ENCODE measurements at regions not wholly inside any gene's neighbourhood (a gene's known extent, or its start where the extent isn't known, plus 50 kb on each side); places are given as distances from the start of the nearest gene placed in this dataset.

- no peaks in the 10 kb centered on the region for H3K4me1 ChIP-seq (ENCODE audit: control insufficient read depth in 4 of 4, insufficient read depth in 4 of 4, low read length in 3 of 4)
- peaks cover 0 to 8% (median 2%) of the 10 kb centered on the region in 4 donors for H3K9me3 ChIP-seq (ENCODE audit: control insufficient read depth in 4 of 4, low read length in 3 of 4)
- no peak for TF ChIP-seq SP1 (IDR thresholded peaks at IDR 0.05)
- TF ChIP-seq GABPA (IDR thresholded peaks at IDR 0.05 in 1 of 2, conservative IDR thresholded peaks at IDR 0.05 in 1 of 2), result no peak
- no peak for TF ChIP-seq RAD21 (IDR thresholded peaks at IDR 0.05)
- no peak for TF ChIP-seq EGR1 (IDR thresholded peaks at IDR 0.05; ENCODE audit: low read depth in 2 of 2)
- TF ChIP-seq RXRA (IDR thresholded peaks at IDR 0.05), result no peak
- no peak for TF ChIP-seq HNF4A (conservative IDR thresholded peaks at IDR 0.05)
- no peak for TF ChIP-seq ATF3 (IDR thresholded peaks at IDR 0.05)
- no peak for TF ChIP-seq CTCF (IDR thresholded peaks at IDR 0.05; ENCODE audit: low read depth, low read length, missing input control)
- no peaks in the 10 kb centered on the region for H3K36me3 ChIP-seq (ENCODE audit: control insufficient read depth in 4 of 4, insufficient read depth in 3 of 4, low read depth in 1 of 4, low read length in 3 of 4)
- H3K27ac ChIP-seq (ENCODE audit: low read depth in 1 of 2, low read length in 2 of 2), result no peak overlapping the region
- no peak overlapping the region for H3K4me3 ChIP-seq (ENCODE audit: low read depth in 1 of 3, low read length in 3 of 3)
- 85% methylated on average over 4 of the region's 4 CpGs for WGBS
- H3K9ac ChIP-seq (ENCODE audit: low read depth in 1 of 2, low read length in 2 of 2), result no peak overlapping the region
- peaks cover 0 to 4% (median 0%) of the 10 kb centered on the region in 4 donors for H3K27me3 ChIP-seq (ENCODE audit: control insufficient read depth in 4 of 4, insufficient read depth in 4 of 4, low read length in 3 of 4)
- no peak for DNase-seq (ENCODE audit: low spot score)
Observed at GRCh38 chr17:5958850-5959249, 111.3 kb upstream of the WSCD1 start.

DNA sequence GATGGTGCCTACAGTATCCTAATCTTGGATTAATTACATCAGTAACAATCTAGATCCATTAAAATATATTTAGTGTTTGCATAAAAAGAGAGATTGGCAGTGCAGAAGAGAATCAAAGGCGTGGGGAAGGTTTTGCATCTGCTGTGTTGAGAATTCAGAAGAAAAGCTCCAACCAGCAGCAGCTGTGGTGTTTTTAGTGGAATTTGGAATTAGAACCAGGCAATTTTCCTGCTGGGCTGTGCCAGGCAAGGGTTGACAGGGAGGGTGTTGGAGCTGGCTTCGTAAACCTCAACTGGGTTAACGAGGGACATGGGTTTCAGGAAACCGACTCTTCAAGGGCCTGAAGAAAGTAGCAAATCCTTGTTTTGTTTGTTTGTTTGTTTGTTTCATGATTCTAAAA is 107.8 kb upstream of the WSCD1 start:
- WGBS, result 82% methylated on average over 4 of the region's 4 CpGs
- no peak overlapping the region for H3K4me3 ChIP-seq (ENCODE audit: low read depth in 1 of 3, low read length in 3 of 3)
- no peak overlapping the region for H3K27ac ChIP-seq (ENCODE audit: low read depth in 1 of 2, low read length in 2 of 2)
- H3K9me3 ChIP-seq (ENCODE audit: control insufficient read depth in 4 of 4, low read length in 3 of 4), result peaks cover 0 to 3% (median 0%) of the 10 kb centered on the region in 4 donors
- H3K36me3 ChIP-seq (ENCODE audit: control insufficient read depth in 4 of 4, insufficient read depth in 3 of 4, low read depth in 1 of 4, low read length in 3 of 4), result no peaks in the 10 kb centered on the region
- no peaks in the 10 kb centered on the region for H3K4me1 ChIP-seq (ENCODE audit: control insufficient read depth in 4 of 4, insufficient read depth in 4 of 4, low read length in 3 of 4)
- no peak for TF ChIP-seq HNF4A (conservative IDR thresholded peaks at IDR 0.05)
- no peak for TF ChIP-seq FOXA2 (IDR thresholded peaks at IDR 0.05)
- TF ChIP-seq SP1 (IDR thresholded peaks at IDR 0.05), result no peak
- no peak for TF ChIP-seq ATF3 (IDR thresholded peaks at IDR 0.05)
- no peak for TF ChIP-seq JUND (IDR thresholded peaks at IDR 0.05)
- no peak for TF ChIP-seq YY1 (IDR thresholded peaks at IDR 0.05)
- TF ChIP-seq EGR1 (IDR thresholded peaks at IDR 0.05; ENCODE audit: low read depth in 2 of 2), result no peak
- TF ChIP-seq MAX (IDR thresholded peaks at IDR 0.05), result no peak
- no peak for TF ChIP-seq GABPA (IDR thresholded peaks at IDR 0.05 in 1 of 2, conservative IDR thresholded peaks at IDR 0.05 in 1 of 2)
- no peak for TF ChIP-seq TAF1 (conservative IDR thresholded peaks at IDR 0.05)
- no peak for TF ChIP-seq NR2F2 (IDR thresholded peaks at IDR 0.05)
- no peak for TF ChIP-seq RXRA (IDR thresholded peaks at IDR 0.05)
- TF ChIP-seq RAD21 (IDR thresholded peaks at IDR 0.05), result no peak
- TF ChIP-seq, protein P1, sequence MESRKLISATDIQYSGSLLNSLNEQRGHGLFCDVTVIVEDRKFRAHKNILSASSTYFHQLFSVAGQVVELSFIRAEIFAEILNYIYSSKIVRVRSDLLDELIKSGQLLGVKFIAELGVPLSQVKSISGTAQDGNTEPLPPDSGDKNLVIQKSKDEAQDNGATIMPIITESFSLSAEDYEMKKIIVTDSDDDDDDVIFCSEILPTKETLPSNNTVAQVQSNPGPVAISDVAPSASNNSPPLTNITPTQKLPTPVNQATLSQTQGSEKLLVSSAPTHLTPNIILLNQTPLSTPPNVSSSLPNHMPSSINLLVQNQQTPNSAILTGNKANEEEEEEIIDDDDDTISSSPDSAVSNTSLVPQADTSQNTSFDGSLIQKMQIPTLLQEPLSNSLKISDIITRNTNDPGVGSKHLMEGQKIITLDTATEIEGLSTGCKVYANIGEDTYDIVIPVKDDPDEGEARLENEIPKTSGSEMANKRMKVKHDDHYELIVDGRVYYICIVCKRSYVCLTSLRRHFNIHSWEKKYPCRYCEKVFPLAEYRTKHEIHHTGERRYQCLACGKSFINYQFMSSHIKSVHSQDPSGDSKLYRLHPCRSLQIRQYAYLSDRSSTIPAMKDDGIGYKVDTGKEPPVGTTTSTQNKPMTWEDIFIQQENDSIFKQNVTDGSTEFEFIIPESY (IDR thresholded peaks at IDR 0.05), result no peak
- TF ChIP-seq CTCF (IDR thresholded peaks at IDR 0.05; ENCODE audit: low read depth, low read length, missing input control), result no peak
- no peak for TF ChIP-seq HNF4G (IDR thresholded peaks at IDR 0.05)
- no peak overlapping the region for H3K9ac ChIP-seq (ENCODE audit: low read depth in 1 of 2, low read length in 2 of 2)
- peaks cover 0 to 2% (median 0%) of the 10 kb centered on the region in 4 donors for H3K27me3 ChIP-seq (ENCODE audit: control insufficient read depth in 4 of 4, insufficient read depth in 4 of 4, low read length in 3 of 4)
- no peak for DNase-seq (ENCODE audit: low spot score)
